Spleen (tissue), 7 donors: ENCODE measurements at regions not wholly inside any gene's neighbourhood (a gene's known extent, or its start where the extent isn't known, plus 50 kb on each side); places are given as distances from the start of the nearest gene placed in this dataset.

Experiments used
- CTCF ChIP-seq, 11 experiments: fragments of 200-600 bp in 7 of 11; fragments of 450-650 bp in 4 of 11; sonication (generic) in 4 of 11; IDR thresholded peaks in 8 of 11; conservative IDR thresholded peaks in 3 of 11; 1 replicate in 7 of 11; 2 replicates in 4 of 11; pipeline versions ENCODE4 v1.4.0 to v1.8.0; 2016 to 2021; ENCODE audit warnings: antibody characterized with exemption in 11 of 11, inconsistent platforms in 4 of 11, mild to moderate bottlenecking in 1 of 11
- POLR2A ChIP-seq, 3 donors: fragments of 450-650 bp; IDR thresholded peaks; one replicate each; pipeline ENCODE4 v1.5.1; 2017; ENCODE audit warnings: antibody characterized with exemption in 3 of 3, mild to moderate bottlenecking in 1 of 3
- donor health status: DM: no; HTN: no; CAD: no; lungs with moderate emphysema.
- donor health status: DM: no; HTN: no; CAD: no.
- donor health status: DM: no; HTN: no; CAD: no.

DNA sequence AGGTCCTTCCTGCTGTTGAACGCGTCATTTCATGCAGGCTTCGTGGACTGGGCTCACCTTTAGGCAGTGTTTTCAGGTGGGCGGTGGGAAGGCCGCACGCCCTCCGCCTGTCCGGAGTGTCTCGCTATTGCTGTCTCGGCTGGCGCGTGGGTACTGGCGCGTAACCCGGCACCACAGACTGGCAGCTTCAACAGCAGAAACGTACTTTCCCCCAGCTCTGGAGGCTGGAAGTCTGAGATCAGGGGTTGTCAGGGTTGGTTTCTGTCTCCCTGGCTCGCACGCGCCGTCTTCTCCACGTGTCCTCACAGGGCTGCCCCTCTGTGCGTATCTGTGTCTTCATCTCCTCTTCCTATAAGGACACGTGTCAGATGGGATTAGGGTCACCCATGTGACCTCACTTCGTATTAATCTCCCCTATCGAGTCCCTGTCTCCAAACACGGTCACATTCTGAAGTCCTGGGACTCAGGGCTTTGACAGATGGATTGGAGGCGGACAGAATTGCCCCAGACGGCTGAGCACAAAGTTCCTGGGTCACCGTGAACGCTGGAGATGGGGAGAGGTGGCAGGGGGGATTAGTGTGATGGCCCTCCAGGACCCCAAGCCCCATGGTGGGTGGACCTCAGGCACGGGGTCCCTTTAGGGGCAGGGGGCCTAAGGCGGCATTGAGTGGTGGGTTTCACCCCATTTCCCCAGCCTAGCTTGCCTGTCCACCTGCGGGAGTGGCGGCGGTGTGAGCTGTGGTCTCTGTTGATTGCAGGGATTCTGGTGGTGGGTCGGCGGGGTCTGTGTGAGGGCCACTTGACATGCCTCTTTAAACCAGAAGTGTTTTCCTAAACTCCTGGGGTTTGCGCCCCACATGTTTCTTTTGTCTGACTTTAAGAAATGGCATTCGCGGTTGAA, 83.4 kb upstream of the LRPAP1 start:
- TF ChIP-seq CTCF (IDR thresholded peaks at IDR 0.05 in 8 of 11, conservative IDR thresholded peaks at IDR 0.05 in 3 of 11) (no peak), POLR2A (IDR thresholded peaks at IDR 0.05) (no peak)
